ENCODE measurements at regions not wholly inside any gene's neighbourhood (a gene's known extent, or its start where the extent isn't known, plus 50 kb on each side); places are given as distances from the start of the nearest gene placed in this dataset.

GRCh38 chr4:180041576-180041975, 2201.6 kb upstream of the TENM3 start:
- TF ChIP-seq CTCF (IDR thresholded peaks at IDR 0.05; ENCODE audit: low read depth, low read length), result no peak
- no peak for DNase-seq (ENCODE audit: extremely low read depth, low read depth)

- no peak for TF ChIP-seq CTCF (IDR thresholded peaks at IDR 0.05; ENCODE audit: low read depth, low read length)
- DNase-seq (ENCODE audit: extremely low read depth, low read depth), result no peak
These were observed 2190.6 kb upstream of the TENM3 start for GRCh38 chr4:180052629-180053028.

GRCh38 chr4:180054291-180054690, 2188.9 kb upstream of the TENM3 start:
- no peak for DNase-seq (ENCODE audit: extremely low read depth, low read depth)
- TF ChIP-seq CTCF (IDR thresholded peaks at IDR 0.05; ENCODE audit: low read depth, low read length), result no peak

- no peak for DNase-seq (ENCODE audit: extremely low read depth, low read depth)
- peak; percentile 4 for TF ChIP-seq CTCF (IDR thresholded peaks at IDR 0.05; ENCODE audit: low read depth, low read length)
These were observed 2185.9 kb upstream of the TENM3 start for GRCh38 chr4:180057299-180057721.

- no peak for TF ChIP-seq CTCF (IDR thresholded peaks at IDR 0.05; ENCODE audit: low read depth, low read length)
- DNase-seq (ENCODE audit: extremely low read depth, low read depth), result no peak
These were observed 2185.1 kb upstream of the TENM3 start for GRCh38 chr4:180057891-180058671.

- DNase-seq (ENCODE audit: extremely low read depth, low read depth), result peak; percentile 44
- TF ChIP-seq CTCF (IDR thresholded peaks at IDR 0.05; ENCODE audit: low read depth, low read length), result no peak
These were observed 2184.4 kb upstream of the TENM3 start for GRCh38 chr4:180058691-180059215.

- DNase-seq (ENCODE audit: extremely low read depth, low read depth), result no peak
- TF ChIP-seq CTCF (IDR thresholded peaks at IDR 0.05; ENCODE audit: low read depth, low read length), result no peak
These were observed 2183.9 kb upstream of the TENM3 start for GRCh38 chr4:180059216-180059881.
